Cardiac muscle cell (in vitro differentiated cells and primary cell): ENCODE measurements at regions not wholly inside any gene's neighbourhood (a gene's known extent, or its start where the extent isn't known, plus 50 kb on each side); places are given as distances from the start of the nearest gene placed in this dataset.

Source experiments
- DNase-seq, 2 donors: peaks; one replicate each; pipeline versions ENCODE4 v3.0.0 to v3.0.0-alpha.2; 2010 to 2017; ENCODE audit warnings: low read depth in 1 of 2, low spot score in 1 of 2
- H3K27ac ChIP-seq: fragments of 200-600 bp; sonication (generic); 2 replicates; pipeline ENCODE4 v1.5.1; 2016
- H3K27me3 ChIP-seq: fragments of 200-600 bp; sonication (generic); 2 replicates; pipeline ENCODE4 v1.6.0; 2016; ENCODE audit warnings: control low read depth
- H3K36me3 ChIP-seq: fragments of 200-600 bp; sonication (generic); 2 replicates; pipeline ENCODE4 v1.5.1; 2016; ENCODE audit warnings: control low read depth
- H3K4me1 ChIP-seq: fragments of 200-600 bp; sonication (generic); 2 replicates; pipeline ENCODE4 v1.8.1; 2017; ENCODE audit warnings: low read depth, mild to moderate bottlenecking, mixed run types
- H3K4me3 ChIP-seq: fragments of 200-600 bp; sonication (generic); 2 replicates; pipeline ENCODE4 v1.5.1; 2016; ENCODE audit warnings: mild to moderate bottlenecking
- H3K9me3 ChIP-seq: fragments of 200-600 bp; sonication (generic); 2 replicates; pipeline ENCODE4 v1.5.1; 2017; ENCODE audit warnings: low read depth, mild to moderate bottlenecking, control low read depth
- TF ChIP-seq, protein P1 (sequence below): IDR thresholded peaks from 2 replicates; pipeline ENCODE4 v1.5.1; 2012; ENCODE audit warnings: low read depth, mild to moderate bottlenecking, low read length

DNA sequence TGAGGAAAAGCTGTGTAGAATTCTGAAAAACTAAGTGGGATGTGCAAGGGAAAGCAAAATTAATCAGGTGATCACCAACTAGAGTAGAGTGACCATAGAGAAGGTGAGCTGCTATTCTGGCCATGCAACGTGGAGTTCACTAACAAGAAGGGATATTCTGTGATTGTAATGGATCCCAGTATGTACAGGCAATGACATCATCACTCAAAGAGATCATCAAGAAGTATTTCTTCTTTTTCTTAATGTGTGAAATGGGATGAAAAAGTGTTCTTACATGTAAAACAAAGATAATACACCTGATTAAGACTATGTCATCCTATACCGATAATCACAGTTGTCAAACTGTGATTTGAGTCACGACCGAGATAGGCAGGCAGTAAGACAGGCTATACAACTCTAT lies 101.2 kb downstream of the SMPDL3A start:
- H3K27me3 ChIP-seq: no peaks in the 10 kb centered on the region
- no peak overlapping the region for H3K27ac ChIP-seq
- no peaks in the 10 kb centered on the region for H3K36me3 ChIP-seq
- H3K4me3 ChIP-seq: no peak overlapping the region
- H3K9me3 ChIP-seq: no peaks in the 10 kb centered on the region
- TF ChIP-seq, protein P1, sequence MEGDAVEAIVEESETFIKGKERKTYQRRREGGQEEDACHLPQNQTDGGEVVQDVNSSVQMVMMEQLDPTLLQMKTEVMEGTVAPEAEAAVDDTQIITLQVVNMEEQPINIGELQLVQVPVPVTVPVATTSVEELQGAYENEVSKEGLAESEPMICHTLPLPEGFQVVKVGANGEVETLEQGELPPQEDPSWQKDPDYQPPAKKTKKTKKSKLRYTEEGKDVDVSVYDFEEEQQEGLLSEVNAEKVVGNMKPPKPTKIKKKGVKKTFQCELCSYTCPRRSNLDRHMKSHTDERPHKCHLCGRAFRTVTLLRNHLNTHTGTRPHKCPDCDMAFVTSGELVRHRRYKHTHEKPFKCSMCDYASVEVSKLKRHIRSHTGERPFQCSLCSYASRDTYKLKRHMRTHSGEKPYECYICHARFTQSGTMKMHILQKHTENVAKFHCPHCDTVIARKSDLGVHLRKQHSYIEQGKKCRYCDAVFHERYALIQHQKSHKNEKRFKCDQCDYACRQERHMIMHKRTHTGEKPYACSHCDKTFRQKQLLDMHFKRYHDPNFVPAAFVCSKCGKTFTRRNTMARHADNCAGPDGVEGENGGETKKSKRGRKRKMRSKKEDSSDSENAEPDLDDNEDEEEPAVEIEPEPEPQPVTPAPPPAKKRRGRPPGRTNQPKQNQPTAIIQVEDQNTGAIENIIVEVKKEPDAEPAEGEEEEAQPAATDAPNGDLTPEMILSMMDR: no peak
- DNase-seq: no peak
- H3K4me1 ChIP-seq: no peaks in the 10 kb centered on the region

DNA sequence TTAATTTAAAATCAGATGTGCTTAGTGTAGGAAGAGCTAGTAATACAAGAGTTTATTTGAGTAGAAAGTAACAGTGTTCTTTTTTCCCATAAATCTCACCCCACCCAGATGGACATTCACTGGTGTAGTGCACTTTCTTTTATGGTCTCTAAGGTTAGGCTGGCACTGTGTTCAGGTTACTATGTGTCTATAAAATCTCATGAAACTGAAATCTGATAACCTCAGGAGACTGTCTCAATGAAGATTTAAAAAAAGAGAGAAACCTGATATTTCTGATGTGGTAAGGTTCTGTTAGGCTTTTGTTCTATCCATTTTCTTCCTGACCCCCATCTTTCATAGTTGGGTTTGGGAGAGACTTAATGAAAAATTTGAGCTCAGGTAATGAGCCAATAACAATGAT lies 101.2 kb upstream of the CLVS2 start:
- TF ChIP-seq, protein P1: no peak
- H3K4me3 ChIP-seq: no peak overlapping the region
- H3K4me1 ChIP-seq: no peaks in the 10 kb centered on the region
- H3K27ac ChIP-seq: no peak overlapping the region
- no peaks in the 10 kb centered on the region for H3K27me3 ChIP-seq
- no peaks in the 10 kb centered on the region for H3K9me3 ChIP-seq
- H3K36me3 ChIP-seq: no peaks in the 10 kb centered on the region
- DNase-seq: no peak

DNA sequence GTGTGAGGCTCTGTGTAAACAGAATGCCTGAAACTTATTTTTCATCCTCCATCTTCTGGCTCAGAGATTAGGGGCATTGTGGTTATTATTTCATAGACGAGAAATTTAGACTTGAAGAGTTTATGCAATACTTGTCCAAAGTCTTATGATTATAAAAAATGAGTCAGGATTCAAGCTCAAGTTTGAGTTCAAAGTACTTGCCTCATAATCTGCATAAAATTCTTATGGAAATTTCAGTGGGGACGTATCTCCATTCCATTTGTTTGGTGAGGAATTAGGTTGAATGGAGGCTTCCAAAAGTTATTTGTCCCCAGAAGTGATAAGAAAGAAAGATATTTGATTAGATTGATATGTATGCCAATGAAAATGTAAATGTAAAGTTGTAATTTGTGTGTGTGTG lies 93.7 kb upstream of the CLVS2 start:
- Histone ChIP-seq H3K9me3 (no peaks in the 10 kb centered on the region), H3K27ac (no peak overlapping the region)
- TF ChIP-seq, protein P1: no peak

DNA sequence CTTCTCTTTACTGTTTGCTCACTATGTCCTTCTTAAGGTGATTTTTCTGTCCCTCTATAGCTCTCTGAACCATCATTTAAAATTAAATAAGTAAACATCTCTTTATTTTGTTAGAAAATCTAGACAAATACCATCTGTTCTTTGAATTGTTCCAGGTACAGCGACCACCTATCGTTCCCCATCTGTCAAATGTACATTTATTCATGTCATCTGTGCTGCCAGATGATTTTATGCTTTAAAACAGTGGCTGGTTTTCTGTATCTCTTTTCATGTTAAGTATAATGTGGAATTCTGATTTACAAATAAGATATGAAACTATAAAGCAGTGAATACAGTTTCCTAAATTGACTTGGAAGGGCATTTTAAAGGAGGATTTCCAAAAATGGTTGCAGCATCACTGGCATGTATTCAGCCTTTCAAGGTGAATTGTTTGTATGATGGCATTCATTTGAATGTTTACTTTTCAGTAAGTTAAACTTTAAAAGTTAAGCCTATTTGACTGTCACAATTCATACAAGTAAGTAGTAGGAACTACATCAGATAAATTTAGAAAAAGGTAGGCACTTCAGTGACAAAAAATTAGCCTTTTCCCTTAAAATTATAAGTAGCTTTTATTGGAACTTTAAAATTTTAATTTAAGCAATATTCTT lies 92.6 kb upstream of the CLVS2 start:
- Histone ChIP-seq H3K36me3 (no peaks in the 10 kb centered on the region), H3K27me3 (no peaks in the 10 kb centered on the region), H3K9me3 (no peaks in the 10 kb centered on the region), H3K4me3 (no peak overlapping the region), H3K27ac (no peak overlapping the region), H3K4me1 (no peaks in the 10 kb centered on the region)
- TF ChIP-seq, protein P1: no peak
- no peak for DNase-seq

More for the DNA sequence above, 93.7 kb upstream of the CLVS2 start:
- no peak overlapping the region for H3K4me3 ChIP-seq
- no peaks in the 10 kb centered on the region for H3K27me3 ChIP-seq
- no peaks in the 10 kb centered on the region for H3K4me1 ChIP-seq
- no peaks in the 10 kb centered on the region for H3K36me3 ChIP-seq
- no peak for DNase-seq

DNA sequence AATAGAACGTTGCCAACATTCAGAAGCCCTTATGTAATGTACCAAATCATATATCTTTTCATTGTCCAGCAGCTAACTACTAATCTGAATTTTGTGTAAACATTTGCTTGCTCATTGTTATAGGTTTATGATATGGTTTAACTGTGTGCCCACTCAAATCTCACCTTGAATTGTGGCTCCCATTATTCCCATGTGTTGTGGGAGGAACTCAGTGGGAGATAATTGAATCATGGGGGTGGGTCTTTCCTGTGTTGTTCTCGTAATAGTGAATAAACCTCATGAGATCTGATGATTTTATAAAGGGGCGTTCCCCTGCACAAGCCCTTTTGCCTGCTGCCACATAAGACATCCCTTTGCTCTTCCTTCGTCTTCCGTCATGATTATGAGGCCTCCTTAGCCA lies 91.9 kb upstream of the CLVS2 start:
- Histone ChIP-seq H3K36me3 (no peaks in the 10 kb centered on the region), H3K9me3 (no peaks in the 10 kb centered on the region), H3K27me3 (no peaks in the 10 kb centered on the region), H3K27ac (no peak overlapping the region), H3K4me1 (no peaks in the 10 kb centered on the region), H3K4me3 (no peak overlapping the region)
- no peak for DNase-seq
- TF ChIP-seq, protein P1: no peak
